GM19023 (cell line): ENCODE measurements at regions not wholly inside any gene's neighbourhood (a gene's known extent, or its start where the extent isn't known, plus 50 kb on each side); places are given as distances from the start of the nearest gene placed in this dataset.

ENCODE experiments used
- ATAC-seq: cut with Tn5 transposase; IDR thresholded peaks from one replicate; pipeline ENCODE4 v1.9.1; 2021; ENCODE audit warnings: mild to moderate bottlenecking, moderate library complexity; ENCODE audit not compliant: unreplicated experiment

DNA sequence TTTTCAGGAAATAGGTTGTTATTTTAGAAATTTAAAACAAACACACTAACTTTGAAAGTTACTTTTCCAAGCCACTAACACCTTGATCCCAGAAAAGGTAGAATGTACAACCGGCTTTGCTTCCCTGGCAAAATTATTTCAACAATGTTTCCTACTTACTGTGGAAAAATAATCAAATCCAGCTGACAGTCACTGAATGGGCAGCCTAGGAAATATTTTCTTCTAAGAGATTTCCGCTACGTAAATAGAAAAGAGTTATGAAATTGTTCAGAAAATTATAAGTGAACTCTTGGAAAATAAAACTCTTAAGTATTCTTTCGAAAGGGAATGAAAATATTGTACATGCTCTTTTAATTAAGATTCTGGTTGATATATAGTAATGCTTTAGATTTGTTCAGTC is 195.7 kb downstream of the GASK1B start:
- ATAC-seq = no peak

- ATAC-seq = no peak
Measured at GRCh38 chr4:157973297-157973696, 199.5 kb downstream of the GASK1B start.

DNA sequence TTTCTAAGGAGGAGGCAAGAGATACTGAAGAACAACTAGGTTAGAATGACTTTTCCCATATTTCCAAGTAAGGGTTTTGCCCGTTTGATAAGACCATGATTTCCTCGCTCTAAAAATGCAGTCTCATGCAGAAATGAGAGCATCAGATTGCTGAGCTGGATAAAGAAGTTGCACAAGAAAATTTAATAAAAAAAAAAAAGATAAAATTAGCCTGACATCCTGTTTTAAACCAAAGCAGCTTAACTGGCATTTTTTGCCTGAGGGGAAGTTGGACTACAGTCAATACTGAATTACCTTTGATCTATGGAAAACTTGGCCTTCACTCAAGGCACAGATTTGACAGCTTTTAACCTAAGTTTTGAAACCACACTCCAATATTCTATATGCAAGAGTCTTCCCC is 208.4 kb downstream of the GASK1B start:
- no peak for ATAC-seq

- ATAC-seq = no peak
Measured at GRCh38 chr4:157961229-157961990, 211.4 kb downstream of the GASK1B start.

GRCh38 chr4:157957905-157958304 is 214.9 kb downstream of the GASK1B start:
- no peak for ATAC-seq

GRCh38 chr4:157942017-157942416 is 230.8 kb downstream of the GASK1B start:
- ATAC-seq = no peak

- no peak for ATAC-seq
Measured at GRCh38 chr4:157934151-157934550, 238.7 kb downstream of the GASK1B start.

GRCh38 chr4:157932936-157933335 is 239.9 kb downstream of the GASK1B start:
- ATAC-seq = no peak

DNA sequence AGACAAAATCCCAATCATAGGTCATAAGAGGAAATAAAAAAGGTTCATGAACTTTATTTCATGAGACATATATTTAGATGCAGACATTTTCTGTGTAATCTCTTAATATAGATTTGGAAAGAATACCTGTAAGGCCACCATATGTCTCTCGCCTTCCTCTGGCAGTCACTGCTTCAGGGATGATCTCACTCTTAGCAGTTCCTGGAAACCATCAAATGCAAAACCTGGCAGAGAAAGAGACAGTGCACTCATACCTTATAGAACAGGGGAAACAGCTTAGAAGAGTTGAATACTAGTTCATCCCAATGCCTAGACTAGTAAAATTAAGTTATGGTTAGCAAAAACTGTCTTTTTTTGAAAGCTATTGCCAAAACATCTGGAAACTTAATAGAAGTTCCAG is 243.3 kb downstream of the GASK1B start:
- ATAC-seq = no peak

- ATAC-seq = no peak
Measured at GRCh38 chr4:157918036-157918832, 254.6 kb downstream of the GASK1B start.

- ATAC-seq = no peak
Measured at GRCh38 chr4:157912212-157912611, 260.6 kb downstream of the GASK1B start.

GRCh38 chr4:157911662-157912061 is 261.2 kb downstream of the GASK1B start:
- no peak for ATAC-seq

GRCh38 chr4:157908691-157909090 is 264.1 kb downstream of the GASK1B start:
- ATAC-seq = no peak

GRCh38 chr4:157908031-157908430 is 264.8 kb downstream of the GASK1B start:
- no peak for ATAC-seq

GRCh38 chr4:157907226-157907946 is 265.4 kb downstream of the GASK1B start:
- ATAC-seq = no peak

- no peak for ATAC-seq
Measured at GRCh38 chr4:157898836-157899605, 273.8 kb downstream of the GASK1B start.

DNA sequence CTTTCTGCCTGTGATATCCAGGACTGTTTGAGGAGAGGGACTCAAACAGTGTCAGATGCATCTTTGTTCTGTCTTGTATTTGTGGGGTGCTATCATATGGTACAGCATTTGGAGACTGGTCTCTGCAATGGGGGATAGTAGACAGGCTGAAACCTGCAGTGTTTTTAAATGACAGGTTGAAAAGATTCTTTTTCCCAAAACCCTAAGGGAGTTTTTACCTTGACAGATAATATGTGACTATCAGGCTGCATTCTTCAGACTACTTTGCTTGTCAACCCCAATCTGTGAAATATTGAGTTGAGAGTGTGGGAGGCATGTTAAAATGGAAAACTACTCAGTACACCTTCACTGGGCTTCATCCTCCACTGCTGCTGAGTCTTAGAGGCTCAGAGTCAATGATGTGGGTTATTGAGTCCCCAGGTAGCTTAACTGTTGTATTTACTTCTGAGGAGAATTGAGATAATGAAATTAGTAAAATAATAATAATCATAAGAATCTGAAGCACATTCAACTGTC is 274.9 kb downstream of the GASK1B start:
- no peak for ATAC-seq

DNA sequence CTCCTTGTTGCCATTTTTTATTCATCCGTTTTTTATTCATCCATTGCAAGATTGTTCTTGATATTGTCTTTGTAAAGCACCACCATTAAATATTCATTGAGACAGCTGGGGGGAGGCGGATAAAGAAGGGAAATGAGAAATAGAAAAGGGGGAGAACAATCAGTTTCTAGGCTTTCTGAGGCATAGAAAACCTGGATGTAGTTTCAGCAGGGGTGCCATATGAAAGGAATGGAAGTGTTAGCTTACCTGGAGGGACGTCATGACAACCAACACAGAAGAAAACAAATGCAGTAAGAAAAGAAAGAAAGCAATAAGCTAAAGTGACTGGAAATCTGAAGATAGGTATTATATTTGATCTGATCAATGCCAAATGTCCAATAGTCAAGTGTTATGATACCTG is 276.1 kb downstream of the GASK1B start:
- ATAC-seq = no peak

DNA sequence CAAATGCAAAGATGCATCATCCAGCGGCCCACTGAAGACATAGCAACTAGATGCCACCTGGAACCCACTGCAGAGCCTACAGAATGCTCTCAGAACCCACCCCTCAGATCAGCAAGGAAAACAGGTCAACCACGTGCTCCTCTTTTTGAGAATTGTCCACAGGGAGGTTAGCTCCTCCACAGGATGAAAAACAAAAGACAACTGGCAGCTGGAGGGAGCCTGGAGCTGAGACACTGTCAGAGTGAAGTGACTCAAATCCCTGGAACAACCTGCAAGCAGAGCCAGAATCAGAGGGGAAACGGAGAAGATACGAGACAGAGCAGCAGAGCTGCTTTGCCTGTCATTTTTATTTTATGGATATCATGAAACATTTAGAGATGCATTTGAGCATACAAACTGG is 277.6 kb downstream of the GASK1B start:
- no peak for ATAC-seq

DNA sequence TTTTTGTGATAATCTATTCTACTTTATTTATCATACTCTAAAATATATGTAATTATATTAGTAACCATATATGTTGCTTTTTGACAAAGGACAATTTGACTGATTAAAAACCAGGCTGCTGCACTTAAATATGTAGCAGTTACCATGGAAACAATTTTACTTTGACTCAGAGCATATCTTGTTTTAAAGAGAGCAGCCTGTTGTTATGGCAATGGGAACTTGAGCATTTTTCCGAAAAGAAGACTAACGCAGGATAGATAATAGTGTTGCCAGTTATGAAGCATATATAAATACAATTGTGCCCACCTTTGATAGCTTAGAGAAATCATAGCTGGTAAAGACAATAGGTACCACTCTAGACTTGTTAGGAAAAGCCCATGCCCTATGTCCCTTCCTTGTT is 283.0 kb downstream of the GASK1B start:
- ATAC-seq = no peak

- ATAC-seq = no peak
Measured at GRCh38 chr4:157888281-157888680, 284.5 kb downstream of the GASK1B start.
